Muscle of leg (tissue), 3 donors: ENCODE measurements at regions not wholly inside any gene's neighbourhood (a gene's known extent, or its start where the extent isn't known, plus 50 kb on each side); places are given as distances from the start of the nearest gene placed in this dataset.
"Not testable (repeated sequence)": the region's sequence is repeated elsewhere in the genome, so short reads cannot be mapped to it uniquely, and the experiment has no call there.

Experiments used
- DNase-seq: peaks from one replicate; pipeline ENCODE4 v3.0.0; 2013
- H3K27ac ChIP-seq: one replicate; pipeline ENCODE4 v1.5.1; 2013; ENCODE audit warnings: mild to moderate bottlenecking, low read length, control low read depth
- H3K27me3 ChIP-seq: one replicate; pipeline ENCODE4 v1.6.1; 2013; ENCODE audit warnings: low read length; ENCODE audit not compliant: control insufficient read depth, insufficient read depth
- H3K36me3 ChIP-seq: one replicate; pipeline ENCODE4 v1.6.1; 2013; ENCODE audit warnings: low read length; ENCODE audit not compliant: control insufficient read depth, insufficient read depth
- H3K4me1 ChIP-seq: one replicate; pipeline ENCODE4 v1.6.1; 2013; ENCODE audit warnings: low read length; ENCODE audit not compliant: control insufficient read depth, insufficient read depth
- H3K4me3 ChIP-seq: one replicate; pipeline ENCODE4 v1.5.1; 2013; ENCODE audit warnings: low read length, control low read depth
- H3K9me3 ChIP-seq: replicated peaks from 2 replicates; pipeline ENCODE4 v1.6.1; 2013; ENCODE audit warnings: low read depth, low read length; ENCODE audit not compliant: control insufficient read depth
- WGBS: methylation state at CpG from one replicate; pipeline ENCODE4 v1.1.5; 2013; ENCODE audit warnings: missing lambda C conversion rate; ENCODE audit not compliant: insufficient coverage; 5-methylcytosine and 5-hydroxymethylcytosine counted together

- no peak for DNase-seq
- H3K27me3 ChIP-seq, result no peaks in the 10 kb centered on the region
- H3K4me3 ChIP-seq, result no peak overlapping the region
- H3K36me3 ChIP-seq, result no peaks in the 10 kb centered on the region
- no peak overlapping the region for H3K27ac ChIP-seq
- H3K9me3 ChIP-seq, result peaks cover 19% of the 10 kb centered on the region
- 70% methylated on average over 34 of the region's 35 CpGs for WGBS
- no peaks in the 10 kb centered on the region for H3K4me1 ChIP-seq
Observed at GRCh38 chr16:35208001-35208935, 1748.9 kb downstream of the TP53TG3F start.

GRCh38 chr16:35210681-35211433 is 1751.4 kb downstream of the TP53TG3F start:
- Histone ChIP-seq H3K9me3 (peaks cover 15% of the 10 kb centered on the region), H3K27me3 (no peaks in the 10 kb centered on the region)
- WGBS, result 100% methylated on average over 1 of the region's 3 CpGs

GRCh38 chr16:35214840-35215239 is 1755.4 kb downstream of the TP53TG3F start:
- peaks cover 17% of the 10 kb centered on the region for H3K9me3 ChIP-seq
- H3K27ac ChIP-seq, result no peak overlapping the region
- no peaks in the 10 kb centered on the region for H3K4me1 ChIP-seq
- no peak for DNase-seq
- no peak overlapping the region for H3K4me3 ChIP-seq
- no peaks in the 10 kb centered on the region for H3K36me3 ChIP-seq
- H3K27me3 ChIP-seq, result no peaks in the 10 kb centered on the region

More at GRCh38 chr16:35210681-35211433, 1751.4 kb downstream of the TP53TG3F start:
- Histone ChIP-seq H3K27ac (no peak overlapping the region), H3K4me1 (no peaks in the 10 kb centered on the region), H3K4me3 (no peak overlapping the region), H3K36me3 (no peaks in the 10 kb centered on the region)
- no peak for DNase-seq

- Histone ChIP-seq H3K27me3 (no peaks in the 10 kb centered on the region), H3K4me1 (no peaks in the 10 kb centered on the region), H3K36me3 (no peaks in the 10 kb centered on the region), H3K27ac (no peak overlapping the region), H3K9me3 (peaks cover 17% of the 10 kb centered on the region), H3K4me3 (no peak overlapping the region)
- 60% methylated on average over 1 of the region's 3 CpGs for WGBS
- no peak for DNase-seq
Observed at GRCh38 chr16:35215287-35215686, 1755.9 kb downstream of the TP53TG3F start.

- not testable (repeated sequence) for H3K27ac ChIP-seq, H3K27me3 ChIP-seq, H3K4me1 ChIP-seq, H3K4me3 ChIP-seq, DNase-seq, H3K36me3 ChIP-seq
- peaks cover 15% of the 10 kb centered on the region for H3K9me3 ChIP-seq
- 40% methylated on average over 1 of the region's 6 CpGs for WGBS
Observed at GRCh38 chr16:35216261-35216660, 1756.8 kb downstream of the TP53TG3F start.

GRCh38 chr16:35221482-35222185 is 1762.2 kb downstream of the TP53TG3F start:
- no peaks in the 10 kb centered on the region for H3K27me3 ChIP-seq
- DNase-seq, result no peak

GRCh38 chr16:35234679-35235078 is 1775.3 kb downstream of the TP53TG3F start:
- H3K27ac ChIP-seq, result no peak overlapping the region
- H3K27me3 ChIP-seq, result no peaks in the 10 kb centered on the region
- peaks cover 47% of the 10 kb centered on the region for H3K9me3 ChIP-seq
- no peak overlapping the region for H3K4me3 ChIP-seq
- WGBS, result 81% methylated on average over 2 of the region's 2 CpGs
- no peaks in the 10 kb centered on the region for H3K36me3 ChIP-seq
- no peaks in the 10 kb centered on the region for H3K4me1 ChIP-seq
- no peak for DNase-seq

More at GRCh38 chr16:35221482-35222185, 1762.2 kb downstream of the TP53TG3F start:
- WGBS, result 82% methylated on average over 30 of the region's 32 CpGs
- Histone ChIP-seq H3K4me3 (no peak overlapping the region), H3K4me1 (no peaks in the 10 kb centered on the region), H3K27ac (no peak overlapping the region), H3K36me3 (no peaks in the 10 kb centered on the region), H3K9me3 (peaks cover 21% of the 10 kb centered on the region)

- 83% methylated on average over 1 of the region's 3 CpGs for WGBS
Observed at GRCh38 chr16:35239561-35239960, 1780.1 kb downstream of the TP53TG3F start.

GRCh38 chr16:35249051-35249450 is 1789.6 kb downstream of the TP53TG3F start:
- H3K27ac ChIP-seq, result no peak overlapping the region
- DNase-seq, result no peak
- H3K4me3 ChIP-seq, result no peak overlapping the region
- no peaks in the 10 kb centered on the region for H3K4me1 ChIP-seq
- WGBS, result no CpG with 5 or more reads among the region's 1 CpG
- no peaks in the 10 kb centered on the region for H3K27me3 ChIP-seq
- peaks cover 28% of the 10 kb centered on the region for H3K9me3 ChIP-seq
- no peaks in the 10 kb centered on the region for H3K36me3 ChIP-seq

More at GRCh38 chr16:35239561-35239960, 1780.1 kb downstream of the TP53TG3F start:
- Histone ChIP-seq H3K27ac (no peak overlapping the region), H3K27me3 (no peaks in the 10 kb centered on the region), H3K36me3 (no peaks in the 10 kb centered on the region), H3K4me1 (no peaks in the 10 kb centered on the region), H3K9me3 (peaks cover 38% of the 10 kb centered on the region), H3K4me3 (no peak overlapping the region)
- DNase-seq, result no peak
